Amygdala (tissue), 56 donors: ENCODE measurements at regions not wholly inside any gene's neighbourhood (a gene's known extent, or its start where the extent isn't known, plus 50 kb on each side); places are given as distances from the start of the nearest gene placed in this dataset.
A peak's percentile ranks its signal among the peaks of the same experiment; 100 is the strongest.

Source experiments
- DNase-seq, 56 donors: peaks; one replicate each; lab custom pipeline; 2025; lab: John Stamatoyannopoulos, UW

DNA sequence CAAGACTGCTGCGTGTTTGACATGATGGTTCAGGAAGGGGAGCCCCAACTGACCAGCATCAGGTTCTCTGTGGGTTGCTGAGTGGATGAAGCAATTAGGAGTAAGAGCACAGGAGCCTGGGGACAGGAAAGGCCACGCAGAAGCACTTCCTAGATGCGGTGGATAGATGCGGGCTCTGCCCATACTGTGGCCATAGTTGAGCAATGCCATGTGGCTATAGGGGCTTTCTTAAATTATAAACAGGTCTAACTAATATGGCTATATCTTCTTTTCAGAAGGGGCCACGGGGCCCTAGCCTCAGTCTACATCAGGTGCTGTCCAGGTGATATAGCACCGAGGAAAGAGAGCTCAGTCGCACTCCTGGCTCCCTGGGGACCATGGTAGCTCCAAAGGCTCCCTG, 198.6 kb downstream of the GADD45G start:
- DNase-seq = no peak

DNA sequence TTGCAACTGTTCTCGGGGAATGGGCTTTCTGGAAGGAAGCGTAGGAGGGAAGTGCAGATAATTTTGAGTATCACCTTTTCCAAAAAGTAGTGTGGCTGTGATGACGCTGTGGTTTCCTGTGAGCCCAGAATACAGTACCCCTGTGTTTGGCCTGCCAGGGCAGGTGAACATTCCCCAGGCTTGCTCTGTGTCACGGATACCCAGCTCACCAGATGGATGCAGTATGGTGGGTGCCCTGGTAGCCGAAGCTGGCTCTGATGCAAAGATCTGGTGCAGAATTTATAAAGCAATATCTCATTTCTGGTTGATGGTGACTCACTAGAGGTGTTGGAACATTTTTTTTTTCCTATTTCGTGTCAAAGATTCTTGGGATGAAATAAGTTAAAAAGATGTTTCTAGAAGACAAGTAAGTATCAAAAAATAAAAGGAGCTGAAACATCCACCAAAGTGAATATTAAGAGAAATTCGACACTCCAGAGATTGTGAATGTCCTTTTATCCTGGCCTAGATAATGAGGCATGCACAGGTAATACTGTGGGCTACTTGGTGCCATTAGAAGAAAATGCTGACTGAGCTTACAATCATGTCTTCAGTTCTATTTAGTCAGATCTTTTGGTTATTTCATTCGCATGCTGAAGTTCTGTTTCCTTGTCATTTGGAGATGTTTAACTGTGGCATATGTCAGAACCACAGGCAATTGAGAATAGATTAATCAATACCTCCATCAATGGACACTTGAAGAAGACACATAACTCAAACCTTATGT, 200.1 kb downstream of the GADD45G start:
- DNase-seq = peak in 1 of 56 donors; percentile 23

DNA sequence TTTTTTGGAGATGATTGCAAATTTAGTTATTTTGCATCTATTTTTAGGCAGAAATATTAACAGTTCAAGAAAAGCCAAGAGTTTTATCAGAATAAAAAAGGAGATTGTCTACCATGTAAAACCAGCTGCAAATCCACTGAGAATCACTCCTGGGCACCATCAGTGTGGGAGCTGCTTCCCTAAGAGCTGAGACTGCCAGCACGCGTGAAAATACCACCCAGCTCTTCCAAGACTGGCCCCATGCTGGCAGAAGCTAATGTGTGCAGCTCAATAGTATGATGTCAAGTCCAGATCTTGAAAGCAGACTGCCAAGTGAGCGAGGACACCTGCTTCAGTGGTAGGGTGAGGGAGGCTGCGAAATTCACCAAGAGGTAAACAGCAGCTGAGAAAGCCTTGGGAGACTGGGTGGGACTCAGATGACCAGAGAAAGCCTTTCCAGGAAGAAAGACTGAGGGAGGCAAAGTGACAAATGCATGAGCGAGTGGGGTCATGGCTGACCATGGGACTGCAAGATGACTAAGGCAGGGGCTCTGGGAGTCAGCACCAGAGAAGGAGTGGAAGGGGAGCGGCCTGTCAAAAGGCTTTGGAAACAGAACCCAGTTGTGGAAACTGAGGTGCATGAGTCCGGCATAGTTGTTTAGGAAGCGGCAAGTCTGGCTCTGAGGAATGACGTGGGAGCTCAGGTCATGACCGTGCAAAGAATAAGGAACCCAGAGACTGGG, 200.9 kb downstream of the GADD45G start:
- no peak for DNase-seq

- no peak for DNase-seq
These were observed 201.7 kb downstream of the GADD45G start for GRCh38 chr9:89806371-89807100.

DNA sequence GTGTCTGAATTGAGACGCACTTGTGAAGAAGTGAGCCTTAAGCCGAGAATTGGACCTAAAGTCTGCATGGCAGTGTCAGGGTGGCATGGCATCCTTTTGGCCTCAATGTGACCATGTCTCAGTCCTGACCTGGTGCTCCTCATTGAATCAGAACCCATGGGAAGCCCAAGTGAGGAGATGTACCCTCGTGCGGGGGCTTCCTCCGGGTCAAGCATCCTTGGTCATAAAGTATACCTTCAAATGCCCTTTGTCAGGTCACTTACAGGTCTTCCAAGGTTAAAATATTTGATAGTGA, 202.2 kb downstream of the GADD45G start:
- no peak for DNase-seq

- DNase-seq = no peak
These were observed 202.9 kb downstream of the GADD45G start for GRCh38 chr9:89807682-89808075.

- no peak for DNase-seq
These were observed 203.4 kb downstream of the GADD45G start for GRCh38 chr9:89808076-89808755.

DNA sequence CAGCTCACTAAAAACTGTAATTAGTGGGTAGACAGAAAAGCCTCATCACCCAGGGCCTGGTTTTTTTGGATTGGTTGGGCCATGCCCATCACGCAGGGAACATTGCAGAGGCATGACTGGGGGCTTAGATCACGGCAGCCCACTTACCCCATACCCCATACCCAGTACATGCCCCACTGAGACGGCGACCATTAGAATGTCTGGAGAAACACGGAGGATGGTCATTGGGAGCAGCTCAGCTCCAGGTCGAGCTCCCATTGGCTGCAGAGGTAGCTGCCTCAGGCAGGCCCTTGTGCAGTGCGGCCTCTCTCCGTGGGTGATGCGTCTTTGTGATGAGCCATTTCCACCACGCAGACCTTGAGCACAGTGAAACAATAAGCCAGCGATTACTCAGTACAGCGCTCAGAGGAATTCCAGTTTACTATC, 204.0 kb downstream of the GADD45G start:
- no peak for DNase-seq

GRCh38 chr9:89810431-89810830, 205.6 kb downstream of the GADD45G start:
- DNase-seq = no peak

- DNase-seq = no peak
These were observed 206.5 kb downstream of the GADD45G start for GRCh38 chr9:89811356-89811755.

- DNase-seq = no peak
These were observed 207.2 kb downstream of the GADD45G start for GRCh38 chr9:89811886-89812450.

GRCh38 chr9:89812556-89813181, 207.9 kb downstream of the GADD45G start:
- no peak for DNase-seq

DNA sequence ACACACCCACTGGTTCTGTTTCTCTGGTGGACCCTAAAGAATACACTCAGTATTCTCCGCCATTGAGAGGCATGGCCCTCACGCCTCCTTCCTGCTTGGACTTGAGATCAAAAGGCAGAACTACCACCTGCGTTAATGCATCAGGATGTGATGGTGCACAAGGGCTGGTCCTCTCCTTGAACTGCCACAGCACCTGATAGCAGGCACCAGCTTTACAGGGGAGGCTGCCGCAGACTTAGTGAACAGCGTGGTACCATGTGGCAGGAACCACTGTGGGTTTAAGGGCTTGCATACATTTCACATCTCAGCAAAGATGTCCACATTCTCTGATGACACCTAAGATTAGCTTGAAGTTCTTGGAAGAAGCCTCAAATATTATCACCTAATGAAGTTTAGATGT, 208.7 kb downstream of the GADD45G start:
- DNase-seq = no peak

DNA sequence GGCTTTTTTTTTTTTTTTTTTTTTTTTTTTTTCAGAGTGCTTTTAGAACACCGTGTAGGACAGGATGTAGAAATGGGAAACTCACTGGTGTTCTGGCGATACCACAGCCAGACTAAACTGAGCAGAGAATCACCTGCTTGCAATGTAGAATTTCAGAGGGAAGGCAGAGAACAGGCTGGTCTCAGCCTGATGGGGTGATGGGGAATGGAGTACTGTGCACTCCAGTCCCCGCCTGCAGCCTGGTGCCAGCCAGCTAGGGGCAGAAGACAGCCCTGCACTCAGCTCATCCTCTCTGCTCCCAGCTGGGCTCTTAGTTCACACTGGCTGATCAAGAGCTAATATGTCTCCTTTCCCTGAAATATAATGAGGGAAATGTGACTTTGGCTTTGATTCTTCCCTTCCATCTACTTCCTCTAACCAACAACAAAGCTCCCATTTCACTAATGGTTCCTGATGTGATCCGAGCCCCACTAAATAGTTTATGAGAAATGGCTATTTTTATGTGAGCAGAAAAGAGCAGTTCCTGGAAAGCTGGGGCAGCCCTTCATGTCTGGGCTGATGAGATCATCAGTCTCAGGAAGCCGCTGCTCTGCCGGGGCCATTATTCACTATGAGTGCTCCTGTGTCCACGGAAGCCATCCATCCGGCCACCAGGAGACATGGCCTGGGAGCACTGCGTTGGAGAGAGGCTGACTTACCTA, 209.7 kb downstream of the GADD45G start:
- peak in 10 of 56 donors; percentile 5 to 56 (median 34) for DNase-seq

- no peak for DNase-seq
These were observed 210.5 kb downstream of the GADD45G start for GRCh38 chr9:89815061-89815902.

DNA sequence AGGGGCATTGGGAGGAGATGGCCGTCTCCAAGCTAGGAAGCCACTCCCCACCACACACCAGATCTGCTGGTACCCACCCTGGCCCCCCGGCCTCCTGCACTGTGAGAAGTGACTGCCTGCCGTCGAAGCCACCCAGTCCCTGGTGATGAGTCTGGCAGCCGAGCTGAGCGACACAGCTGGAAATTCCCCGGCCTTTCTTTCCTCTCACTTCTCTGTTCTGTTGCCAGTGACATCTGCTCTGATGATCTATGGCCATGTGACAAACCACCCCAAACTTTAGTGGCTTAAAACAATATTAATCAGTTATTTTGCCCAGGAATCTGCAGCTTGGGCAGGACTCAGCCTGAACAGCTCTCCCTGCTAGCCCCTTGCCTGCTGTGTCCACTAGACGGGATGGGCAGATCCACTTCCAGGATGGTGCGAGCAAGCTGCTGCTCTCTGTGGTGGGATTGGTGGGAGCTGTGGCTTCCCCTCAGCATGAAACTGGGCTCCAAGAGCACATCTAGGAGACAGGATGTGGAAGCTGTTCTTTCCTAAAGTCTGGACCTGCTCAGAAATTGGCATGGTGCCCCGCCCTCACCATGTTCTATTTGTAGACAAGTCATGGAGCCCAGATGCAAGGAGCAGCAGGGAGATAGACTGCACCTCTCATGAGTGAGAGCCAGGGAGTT, 211.2 kb downstream of the GADD45G start:
- DNase-seq = peak in 6 of 56 donors; percentile 8 to 46 (median 23)

GRCh38 chr9:89817151-89817950, 212.5 kb downstream of the GADD45G start:
- DNase-seq = no peak
